GM18861 (cell line): ENCODE measurements at regions not wholly inside any gene's neighbourhood (a gene's known extent, or its start where the extent isn't known, plus 50 kb on each side); places are given as distances from the start of the nearest gene placed in this dataset.

ENCODE experiments used
- ATAC-seq: cut with Tn5 transposase; IDR thresholded peaks from one replicate; pipeline ENCODE4 v1.9.1; 2021; ENCODE audit not compliant: unreplicated experiment

GRCh38 chr16:9366048-9366969 is 274.9 kb downstream of the HAPSTR1 start:
- no peak for ATAC-seq

- ATAC-seq = no peak
Observed at GRCh38 chr16:9370061-9370491, 278.6 kb downstream of the HAPSTR1 start.

GRCh38 chr16:9371713-9372448 is 280.4 kb downstream of the HAPSTR1 start:
- ATAC-seq = no peak

GRCh38 chr16:9372934-9373890 is 281.8 kb downstream of the HAPSTR1 start:
- ATAC-seq = no peak

GRCh38 chr16:9374061-9374460 is 282.6 kb downstream of the HAPSTR1 start:
- ATAC-seq = no peak

- ATAC-seq = no peak
Observed at GRCh38 chr16:9378876-9379275, 287.4 kb downstream of the HAPSTR1 start.

GRCh38 chr16:9380221-9380620 is 288.8 kb downstream of the HAPSTR1 start:
- no peak for ATAC-seq

- no peak for ATAC-seq
Observed at GRCh38 chr16:9381399-9381798, 290.0 kb downstream of the HAPSTR1 start.

- no peak for ATAC-seq
Observed at GRCh38 chr16:9381905-9382304, 290.5 kb downstream of the HAPSTR1 start.

- no peak for ATAC-seq
Observed at GRCh38 chr16:9383281-9383680, 291.8 kb downstream of the HAPSTR1 start.

- ATAC-seq = no peak
Observed at GRCh38 chr16:9384141-9384540, 292.7 kb downstream of the HAPSTR1 start.

- no peak for ATAC-seq
Observed at GRCh38 chr16:9389543-9390207, 298.2 kb downstream of the HAPSTR1 start.

- ATAC-seq = no peak
Observed at GRCh38 chr16:9392956-9393355, 301.5 kb downstream of the HAPSTR1 start.

GRCh38 chr16:9393591-9393990 is 302.1 kb downstream of the HAPSTR1 start:
- ATAC-seq = no peak

GRCh38 chr16:9395958-9396359 is 304.5 kb downstream of the HAPSTR1 start:
- no peak for ATAC-seq

- no peak for ATAC-seq
Observed at GRCh38 chr16:9399573-9399972, 308.1 kb downstream of the HAPSTR1 start.

GRCh38 chr16:9401173-9401572 is 309.7 kb downstream of the HAPSTR1 start:
- no peak for ATAC-seq

GRCh38 chr16:9402293-9402860 is 310.9 kb downstream of the HAPSTR1 start:
- ATAC-seq = no peak

- no peak for ATAC-seq
Observed at GRCh38 chr16:9404811-9405210, 313.4 kb downstream of the HAPSTR1 start.
